Caco-2 (cell line): ENCODE measurements at regions not wholly inside any gene's neighbourhood (a gene's known extent, or its start where the extent isn't known, plus 50 kb on each side); places are given as distances from the start of the nearest gene placed in this dataset.

Experiments
- BruUV-seq: library from RNA; stranded (reverse); fragments of 400-500 nt; replicated peaks from 2 replicates; lab custom pipeline; 2021; lab: Mats Ljungman, UMichigan
- CTCF ChIA-PET: fragments of 300-600 bp; sonication (Branson Sonifier 250); formaldehyde crosslinking; loops from one replicate; lab custom pipeline; 2022; ENCODE audit warnings: antibody characterized with exemption; lab: Charles Lee
- POLR2A ChIA-PET: fragments of 300-600 bp; sonication (Branson Sonifier 250); formaldehyde crosslinking; loops from one replicate; lab custom pipeline; 2022; ENCODE audit warnings: antibody characterized with exemption; lab: Charles Lee
- DNase-seq, 2 experiments: peaks; one replicate each; pipeline versions ENCODE4 v3.0.0 to v3.0.0-alpha.2; 2020 to 2022
- H3K27me3 ChIP-seq: replicated peaks from 2 replicates; pipeline ENCODE4 v1.6.0; 2011; ENCODE audit warnings: low read length; ENCODE audit not compliant: control insufficient read depth, insufficient read depth
- H3K36me3 ChIP-seq: 2 replicates; pipeline ENCODE4 v1.5.1; 2011; ENCODE audit warnings: low read length; ENCODE audit not compliant: control insufficient read depth, insufficient read depth
- H3K4me1 ChIP-seq: fragments of 250-450 bp; sonication (Bioruptor Pico); 2 replicates; pipeline ENCODE4 v1.5.1; 2020; ENCODE audit warnings: mild to moderate bottlenecking
- H3K4me3 ChIP-seq: 2 replicates; pipeline ENCODE4 v1.5.1; 2011; ENCODE audit warnings: low read depth, mild to moderate bottlenecking, control low read depth, low read length
- H3K9me3 ChIP-seq: fragments of 250-450 bp; sonication (Bioruptor Pico); 2 replicates; pipeline ENCODE4 v1.5.1; 2020; ENCODE audit warnings: mild to moderate bottlenecking, moderate library complexity
- H3K27ac Mint-ChIP-seq: one replicate; pipeline ENCODE4 v1.8.0; 2022; ENCODE audit warnings: mixed read lengths; ENCODE audit not compliant: unreplicated experiment
- H3K27me3 Mint-ChIP-seq: one replicate; pipeline ENCODE4 v1.8.0; 2022; ENCODE audit warnings: mixed read lengths; ENCODE audit not compliant: insufficient read depth, unreplicated experiment
- H3K36me3 Mint-ChIP-seq: one replicate; pipeline ENCODE4 v1.8.0; 2022; ENCODE audit warnings: mild to moderate bottlenecking, mixed read lengths; ENCODE audit not compliant: insufficient read depth, unreplicated experiment
- H3K4me1 Mint-ChIP-seq: one replicate; pipeline ENCODE4 v1.8.0; 2022; ENCODE audit warnings: low read depth, mixed read lengths; ENCODE audit not compliant: unreplicated experiment
- H3K4me3 Mint-ChIP-seq: one replicate; pipeline ENCODE4 v1.8.0; 2022; ENCODE audit warnings: mild to moderate bottlenecking, moderate library complexity, mixed read lengths; ENCODE audit not compliant: unreplicated experiment
- H3K9me3 Mint-ChIP-seq: one replicate; pipeline ENCODE4 v1.8.0; 2022; ENCODE audit warnings: mixed read lengths; ENCODE audit not compliant: unreplicated experiment
- intact Hi-C: fragments of 100-400 bp; cut with micrococcal nuclease; formaldehyde crosslinking; loops from one replicate; pipeline ENCODE4 v1.10.0; 2022; ENCODE audit not compliant: unreplicated experiment
- TF ChIP-seq, protein P1 (sequence below), 2 experiments: fragments of 200-600 bp in 1 of 2; IDR thresholded peaks; 1 replicate in 1 of 2; 2 replicates in 1 of 2; pipeline versions ENCODE4 v1.5.1 to v1.8.0; 2011 to 2022; ENCODE audit warnings: antibody characterized with exemption in 1 of 2, control low read depth in 1 of 2, inconsistent platforms in 1 of 2, low read depth in 1 of 2, low read length in 1 of 2, mild to moderate bottlenecking in 1 of 2, moderate library complexity in 1 of 2; ENCODE audit not compliant: insufficient read depth in 1 of 2, severe bottlenecking in 1 of 2, unreplicated experiment in 1 of 2

DNA sequence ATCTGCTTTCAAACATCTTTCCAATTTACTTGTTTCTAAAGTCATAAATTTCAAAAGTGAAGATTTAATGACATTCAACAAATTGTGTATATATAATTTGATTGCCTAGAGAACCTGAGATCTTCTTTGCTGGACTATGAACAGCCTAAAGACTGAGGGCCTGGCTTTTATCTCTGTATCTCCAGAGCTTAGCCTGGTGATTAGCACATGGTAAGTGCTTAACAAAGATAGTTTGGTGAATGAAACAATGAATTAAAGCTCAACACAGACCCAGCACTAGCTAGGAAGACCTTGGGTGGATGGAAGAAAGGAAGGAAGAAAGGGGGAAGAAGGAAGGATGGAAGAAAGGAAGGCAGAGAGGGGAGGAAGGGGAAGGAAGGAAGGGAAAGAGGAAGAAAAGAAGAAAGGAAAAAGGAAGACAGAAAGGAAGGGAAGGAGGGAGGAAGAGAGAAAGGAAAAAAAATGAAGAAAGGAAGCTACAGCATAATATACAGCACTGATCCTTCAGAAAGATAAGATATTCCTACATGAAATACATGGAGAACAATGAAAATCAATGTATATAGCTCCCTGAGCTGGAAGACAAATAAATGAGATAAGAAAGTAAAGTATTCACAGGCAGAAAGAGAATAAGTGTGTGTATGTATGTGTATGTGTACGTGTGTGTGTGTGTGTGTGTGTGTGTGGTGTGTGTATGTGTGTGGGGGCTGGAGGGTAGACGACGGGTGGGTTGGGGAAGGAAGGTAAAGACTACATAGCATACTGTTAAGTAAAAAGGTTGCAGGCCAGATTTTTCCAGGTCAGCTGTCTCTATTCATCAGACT, 318.2 kb downstream of the TNS1 start:
- peak overlapping the region; percentile 89 for H3K27ac Mint-ChIP-seq
- no peaks in the 10 kb centered on the region for H3K27me3 Mint-ChIP-seq
- no peak for DNase-seq
- no TSS peak for BruUV-seq
- TF ChIP-seq, protein P1, sequence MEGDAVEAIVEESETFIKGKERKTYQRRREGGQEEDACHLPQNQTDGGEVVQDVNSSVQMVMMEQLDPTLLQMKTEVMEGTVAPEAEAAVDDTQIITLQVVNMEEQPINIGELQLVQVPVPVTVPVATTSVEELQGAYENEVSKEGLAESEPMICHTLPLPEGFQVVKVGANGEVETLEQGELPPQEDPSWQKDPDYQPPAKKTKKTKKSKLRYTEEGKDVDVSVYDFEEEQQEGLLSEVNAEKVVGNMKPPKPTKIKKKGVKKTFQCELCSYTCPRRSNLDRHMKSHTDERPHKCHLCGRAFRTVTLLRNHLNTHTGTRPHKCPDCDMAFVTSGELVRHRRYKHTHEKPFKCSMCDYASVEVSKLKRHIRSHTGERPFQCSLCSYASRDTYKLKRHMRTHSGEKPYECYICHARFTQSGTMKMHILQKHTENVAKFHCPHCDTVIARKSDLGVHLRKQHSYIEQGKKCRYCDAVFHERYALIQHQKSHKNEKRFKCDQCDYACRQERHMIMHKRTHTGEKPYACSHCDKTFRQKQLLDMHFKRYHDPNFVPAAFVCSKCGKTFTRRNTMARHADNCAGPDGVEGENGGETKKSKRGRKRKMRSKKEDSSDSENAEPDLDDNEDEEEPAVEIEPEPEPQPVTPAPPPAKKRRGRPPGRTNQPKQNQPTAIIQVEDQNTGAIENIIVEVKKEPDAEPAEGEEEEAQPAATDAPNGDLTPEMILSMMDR (IDR thresholded peaks at IDR 0.05; ENCODE audit: insufficient read depth in 1 of 2, low read depth in 1 of 2, low read length in 1 of 2, severe bottlenecking in 1 of 2, unreplicated experiment in 1 of 2), result no peak
- H3K36me3 ChIP-seq, result no peaks in the 10 kb centered on the region
- no peaks in the 10 kb centered on the region for H3K36me3 Mint-ChIP-seq
- no peaks in the 10 kb centered on the region for H3K9me3 Mint-ChIP-seq
- peak overlapping the region; percentile 58 for H3K4me3 Mint-ChIP-seq
- intact Hi-C loops, result loop anchor here (1.0 to 2.0 kb wide), 3 partner anchors 34 to 133 kb away; no protein-coding TSS in a partner anchor
- peaks cover 24% of the 10 kb centered on the region for H3K4me1 ChIP-seq
- POLR2A ChIA-PET, result interaction anchor here (0.6 to 1.0 kb wide), 3 partner anchors 34 to 821 kb away, joined by 3 read pairs; no protein-coding TSS in a partner anchor
- no peaks in the 10 kb centered on the region for H3K9me3 ChIP-seq
- CTCF ChIA-PET, result interaction anchor here (0.6 to 1.9 kb wide), 4 partner anchors 12 to 873 kb away, joined by 3 to 11 read pairs (median 6); no protein-coding TSS in a partner anchor
- peaks cover 22% of the 10 kb centered on the region for H3K4me1 Mint-ChIP-seq
- H3K27me3 ChIP-seq, result no peaks in the 10 kb centered on the region
- H3K4me3 ChIP-seq, result no peak overlapping the region

DNA sequence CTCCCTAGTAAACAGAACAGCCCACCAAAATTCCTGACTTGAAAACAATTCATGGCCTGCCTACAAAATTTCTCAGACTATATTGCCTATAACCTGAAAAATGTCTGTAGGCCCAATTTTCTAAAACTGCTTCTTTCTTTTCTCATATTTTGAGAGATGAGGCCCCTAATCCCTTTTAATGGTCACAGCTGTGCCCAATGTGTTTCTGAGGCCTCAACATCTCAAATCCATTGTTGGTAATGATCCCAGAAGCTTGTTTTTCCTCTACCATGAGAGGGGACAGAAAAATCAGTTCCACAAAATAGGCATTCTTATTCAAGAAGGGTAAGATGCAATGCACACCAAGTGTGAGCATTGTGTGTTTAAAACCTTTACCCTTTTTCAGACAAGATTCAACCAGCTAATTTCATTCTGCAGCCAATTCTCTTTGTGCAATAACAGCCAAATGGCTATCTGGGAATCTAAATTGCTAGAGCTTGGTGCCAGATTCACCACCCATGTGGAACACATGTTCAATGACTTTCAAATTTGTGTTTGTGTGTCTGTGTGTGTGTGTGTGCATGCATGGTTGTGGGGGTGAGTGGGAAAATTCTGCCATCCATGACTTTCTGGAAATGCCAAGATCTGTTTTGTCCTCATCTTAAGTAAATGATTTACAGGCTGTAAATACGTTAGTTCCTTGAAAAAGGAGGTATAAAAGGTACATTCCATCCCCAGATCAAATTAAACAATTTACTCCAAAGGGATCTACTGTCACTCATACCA, 319.5 kb downstream of the TNS1 start:
- H3K4me1 ChIP-seq, result peaks cover 24% of the 10 kb centered on the region
- Mint-ChIP-seq H3K27ac (no peak overlapping the region), H3K27me3 (no peaks in the 10 kb centered on the region), H3K4me3 (no peak overlapping the region), H3K9me3 (no peaks in the 10 kb centered on the region), H3K36me3 (no peaks in the 10 kb centered on the region), H3K4me1 (peaks cover 22% of the 10 kb centered on the region)
- no peaks in the 10 kb centered on the region for H3K36me3 ChIP-seq
- H3K9me3 ChIP-seq, result no peaks in the 10 kb centered on the region
- POLR2A ChIA-PET, result no interaction called here
- CTCF ChIA-PET, result no interaction called here
- no TSS peak for BruUV-seq
- DNase-seq, result no peak
- H3K27me3 ChIP-seq, result no peaks in the 10 kb centered on the region
- intact Hi-C loops, result no loop called here
- TF ChIP-seq, protein P1 (IDR thresholded peaks at IDR 0.05; ENCODE audit: insufficient read depth in 1 of 2, low read depth in 1 of 2, low read length in 1 of 2, severe bottlenecking in 1 of 2, unreplicated experiment in 1 of 2), result no peak
- no peak overlapping the region for H3K4me3 ChIP-seq

DNA sequence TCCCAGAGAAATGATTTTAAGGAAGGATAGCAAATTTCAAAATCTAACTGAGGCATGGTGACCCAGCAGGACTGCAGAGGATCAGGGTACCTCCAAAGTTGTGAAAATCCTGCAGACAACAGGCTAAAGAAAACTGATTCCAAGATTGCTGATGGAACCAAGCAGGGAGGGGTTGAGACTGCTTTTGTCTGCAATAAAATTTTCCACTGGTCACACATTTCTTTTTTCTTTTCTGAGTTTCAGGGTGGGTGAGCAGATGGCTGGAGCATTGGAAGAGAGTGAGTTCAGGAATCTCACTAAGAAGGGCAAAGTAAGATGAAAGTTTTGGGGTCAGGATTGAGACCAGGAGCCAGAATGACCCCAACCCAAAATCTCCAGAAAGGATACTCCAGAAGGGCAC, 321.0 kb downstream of the TNS1 start:
- Histone ChIP-seq H3K4me3 (no peak overlapping the region), H3K9me3 (no peaks in the 10 kb centered on the region), H3K27me3 (no peaks in the 10 kb centered on the region), H3K4me1 (peaks cover 24% of the 10 kb centered on the region), H3K36me3 (no peaks in the 10 kb centered on the region)
- no peak for DNase-seq
- POLR2A ChIA-PET, result no interaction called here
- Mint-ChIP-seq H3K27ac (no peak overlapping the region), H3K27me3 (no peaks in the 10 kb centered on the region), H3K9me3 (no peaks in the 10 kb centered on the region), H3K4me3 (no peak overlapping the region), H3K36me3 (no peaks in the 10 kb centered on the region), H3K4me1 (peaks cover 22% of the 10 kb centered on the region)
- TF ChIP-seq, protein P1 (IDR thresholded peaks at IDR 0.05; ENCODE audit: insufficient read depth in 1 of 2, low read depth in 1 of 2, low read length in 1 of 2, severe bottlenecking in 1 of 2, unreplicated experiment in 1 of 2), result no peak
- CTCF ChIA-PET, result no interaction called here
- intact Hi-C loops, result no loop called here
- no TSS peak for BruUV-seq
